PC-3 (cell line): ENCODE measurements at regions not wholly inside any gene's neighbourhood (a gene's known extent, or its start where the extent isn't known, plus 50 kb on each side); places are given as distances from the start of the nearest gene placed in this dataset.

ENCODE experiments used
- ATAC-seq: fragments of 200-7000 bp; cut with Tn5 transposase; 2 replicates; pipeline ENCODE4 v1.9.1; 2020; ENCODE audit warnings: mild to moderate bottlenecking, moderate library complexity
- BruUV-seq: library from RNA; stranded (reverse); fragments of 400-500 nt; replicated peaks from 2 replicates; lab custom pipeline; 2021; lab: Mats Ljungman, UMichigan
- CTCF ChIA-PET: fragments of 300-600 bp; sonication (Branson Sonifier 250); formaldehyde crosslinking; loops from one replicate; lab custom pipeline; 2022; ENCODE audit warnings: antibody characterized with exemption; lab: Charles Lee
- POLR2A ChIA-PET: fragments of 300-600 bp; sonication (Branson Sonifier 250); formaldehyde crosslinking; loops from one replicate; lab custom pipeline; 2022; ENCODE audit warnings: antibody characterized with exemption; ENCODE audit not compliant: unreplicated experiment; lab: Charles Lee
- DNase-seq: peaks from one replicate; pipeline ENCODE4 v3.0.0-alpha.2; 2015
- H2AFZ ChIP-seq: fragments of 300-600 bp; sonication (generic); 2 replicates; pipeline ENCODE4 v1.6.0; 2016; ENCODE audit warnings: antibody characterized with exemption, low read length
- H3F3A ChIP-seq: fragments of 300-600 bp; sonication (generic); one replicate; pipeline ENCODE4 v1.6.0; 2017; ENCODE audit warnings: antibody characterized with exemption, low read length, control low read depth, mild to moderate bottlenecking; ENCODE audit not compliant: unreplicated experiment
- H3K27ac ChIP-seq: fragments of 300-600 bp; sonication (generic); 2 replicates; pipeline ENCODE4 v1.5.1; 2016; ENCODE audit warnings: mild to moderate bottlenecking, low read length
- H3K27me3 ChIP-seq: fragments of 300-600 bp; sonication (generic); 2 replicates; pipeline ENCODE4 v1.6.1; 2016; ENCODE audit warnings: low read length, mixed read lengths
- H3K36me3 ChIP-seq: fragments of 300-600 bp; sonication (generic); 2 replicates; pipeline ENCODE4 v1.6.1; 2016; ENCODE audit warnings: low read depth, mixed run types, low read length, mixed read lengths
- H3K4me1 ChIP-seq: fragments of 300-600 bp; sonication (generic); 2 replicates; pipeline ENCODE4 v1.5.1; 2016; ENCODE audit warnings: low read length; ENCODE audit not compliant: insufficient read depth
- H3K4me2 ChIP-seq: fragments of 300-600 bp; sonication (generic); 2 replicates; pipeline ENCODE4 v1.6.0; 2016; ENCODE audit warnings: low read length
- H3K4me3 ChIP-seq: fragments of 300-600 bp; sonication (generic); 2 replicates; pipeline ENCODE4 v1.5.1; 2016; ENCODE audit warnings: mild to moderate bottlenecking, low read length, mixed read lengths
- H3K79me2 ChIP-seq: fragments of 300-600 bp; sonication (generic); 2 replicates; pipeline ENCODE4 v1.6.1; 2017; ENCODE audit warnings: low read length, mixed read lengths
- H3K9ac ChIP-seq: fragments of 300-600 bp; sonication (generic); 2 replicates; pipeline ENCODE4 v1.6.0; 2016; ENCODE audit warnings: mild to moderate bottlenecking, low read length
- H3K9me2 ChIP-seq: fragments of 300-600 bp; sonication (generic); replicated peaks from 2 replicates; pipeline ENCODE4 v1.6.1; 2016; ENCODE audit warnings: mixed run types, low read length, mixed read lengths
- H3K9me3 ChIP-seq: fragments of 300-600 bp; sonication (generic); 2 replicates; pipeline ENCODE4 v1.6.1; 2016; ENCODE audit warnings: low read length, mixed read lengths
- H4K20me1 ChIP-seq: fragments of 300-600 bp; sonication (generic); 2 replicates; pipeline ENCODE4 v1.6.1; 2016; ENCODE audit warnings: low read length, mixed read lengths
- CTCF ChIP-seq: fragments of 300-600 bp; sonication (generic); conservative IDR thresholded peaks from 2 replicates; pipeline ENCODE4 v1.5.1; 2017; ENCODE audit warnings: antibody characterized with exemption, low read depth, mild to moderate bottlenecking, low read length
- EZH2 ChIP-seq: fragments of 300-600 bp; sonication (generic); IDR thresholded peaks from one replicate; pipeline ENCODE4 v1.6.1; 2017; ENCODE audit warnings: antibody characterized with exemption, mild to moderate bottlenecking, low read length; ENCODE audit not compliant: unreplicated experiment
- EZH2phosphoT487 ChIP-seq: fragments of 300-600 bp; sonication (generic); IDR thresholded peaks from 2 replicates; pipeline ENCODE4 v1.6.1; 2018; ENCODE audit warnings: mild to moderate bottlenecking, antibody characterized with exemption, low read length, borderline replicate concordance
- intact Hi-C: fragments of 100-400 bp; cut with micrococcal nuclease; formaldehyde crosslinking; loops from 2 replicates; pipeline ENCODE4 v1.9.0; 2023

- DNase-seq: no peak
- intact Hi-C loops: loop anchor here (10.0 kb wide), 1 partner anchor 47 kb away; no protein-coding TSS in a partner anchor
- ChIA-PET CTCF (interaction anchor here (1.0 kb wide), 1 partner anchor 53 kb away, joined by 3 read pairs; no protein-coding TSS in a partner anchor), POLR2A (no interaction called here)
- Histone ChIP-seq H3K36me3 (no peaks in the 10 kb centered on the region), H3K9ac (no peak overlapping the region), H3K4me1 (no peaks in the 10 kb centered on the region), H3K27me3 (peaks cover 40% of the 10 kb centered on the region), H2AFZ (no peak overlapping the region), H3K4me3 (no peak overlapping the region), H3K4me2 (no peak overlapping the region), H3K9me2 (no peaks in the 10 kb centered on the region), H4K20me1 (no peaks in the 10 kb centered on the region), H3F3A (no peaks in the 10 kb centered on the region), H3K79me2 (no peaks in the 10 kb centered on the region), H3K9me3 (no peaks in the 10 kb centered on the region), H3K27ac (no peak overlapping the region)
- no TSS peak for BruUV-seq
- TF ChIP-seq CTCF (no peak), EZH2phosphoT487 (no peak)
- ATAC-seq: no peak
These were observed 57.3 kb upstream of the RUNX3 start for GRCh38 chr1:24987424-24987823.

- H3F3A ChIP-seq: no peaks in the 10 kb centered on the region
- H3K27ac ChIP-seq: no peak overlapping the region
- H3K79me2 ChIP-seq: no peaks in the 10 kb centered on the region
- BruUV-seq: no TSS peak
- H3K9me2 ChIP-seq: no peaks in the 10 kb centered on the region
- no peak overlapping the region for H3K9ac ChIP-seq
- no peaks in the 10 kb centered on the region for H3K36me3 ChIP-seq
- H4K20me1 ChIP-seq: no peaks in the 10 kb centered on the region
- H3K4me1 ChIP-seq: no peaks in the 10 kb centered on the region
- H3K27me3 ChIP-seq: peaks cover 30% of the 10 kb centered on the region
- no peaks in the 10 kb centered on the region for H3K9me3 ChIP-seq
- intact Hi-C loops: loop anchor here (10.0 kb wide), 1 partner anchor 48 kb away; no protein-coding TSS in a partner anchor
- no peak overlapping the region for H3K4me2 ChIP-seq
- POLR2A ChIA-PET: no interaction called here
- no peak overlapping the region for H2AFZ ChIP-seq
- H3K4me3 ChIP-seq: no peak overlapping the region
- no peak for DNase-seq
- CTCF ChIA-PET: no interaction called here
- no peak for ATAC-seq
- no peak for TF ChIP-seq EZH2
- TF ChIP-seq EZH2phosphoT487: no peak
- no peak for TF ChIP-seq CTCF
These were observed 56.4 kb upstream of the RUNX3 start for GRCh38 chr1:24986372-24986965.

GRCh38 chr1:24985737-24986136 is 55.7 kb upstream of the RUNX3 start:
- Histone ChIP-seq H3K4me2 (no peak overlapping the region), H3K36me3 (no peaks in the 10 kb centered on the region), H3K4me1 (no peaks in the 10 kb centered on the region), H3K9me3 (no peaks in the 10 kb centered on the region), H4K20me1 (no peaks in the 10 kb centered on the region), H3F3A (no peaks in the 10 kb centered on the region), H3K79me2 (no peaks in the 10 kb centered on the region), H2AFZ (no peak overlapping the region), H3K27me3 (peaks cover 23% of the 10 kb centered on the region), H3K9ac (no peak overlapping the region), H3K4me3 (no peak overlapping the region), H3K9me2 (no peaks in the 10 kb centered on the region), H3K27ac (no peak overlapping the region)
- intact Hi-C loops: loop anchor here (10.0 kb wide), 1 partner anchor 49 kb away; no protein-coding TSS in a partner anchor
- DNase-seq: no peak
- CTCF ChIA-PET: no interaction called here
- no peak for ATAC-seq
- POLR2A ChIA-PET: no interaction called here
- no TSS peak for BruUV-seq
- no peak for TF ChIP-seq EZH2phosphoT487
- no peak for TF ChIP-seq CTCF
- TF ChIP-seq EZH2: no peak
